ENCODE measurements at regions not wholly inside any gene's neighbourhood (a gene's known extent, or its start where the extent isn't known, plus 50 kb on each side); places are given as distances from the start of the nearest gene placed in this dataset.
"Not testable (repeated sequence)": the region's sequence is repeated elsewhere in the genome, so short reads cannot be mapped to it uniquely, and the experiment has no call there.

GRCh38 chr21:9888500-9888899 lies 632.9 kb upstream of the TPTE start:
- not testable (repeated sequence) for H3K27me3 ChIP-seq, H3K36me3 ChIP-seq, H3K4me1 ChIP-seq, DNase-seq, H3K27ac ChIP-seq, H3K4me3 ChIP-seq
- H3K9me3 ChIP-seq = peaks cover 0 to 14% (median 0%) of the 10 kb centered on the region in 4 donors

GRCh38 chr21:9903579-9903978 lies 617.8 kb upstream of the TPTE start:
- not testable (repeated sequence) for H3K4me1 ChIP-seq, H3K27me3 ChIP-seq, H3K36me3 ChIP-seq, H3K4me3 ChIP-seq, H3K9me3 ChIP-seq, H3K27ac ChIP-seq
- peak in 1 of 3 donors; percentile 20 for DNase-seq

- H3K27me3 ChIP-seq, H3K4me1 ChIP-seq, DNase-seq, H3K36me3 ChIP-seq, H3K27ac ChIP-seq, H3K4me3 ChIP-seq, H3K9me3 ChIP-seq: not testable (repeated sequence)
Measured at GRCh38 chr21:9914135-9914534, 607.2 kb upstream of the TPTE start.

- H3K4me3 ChIP-seq, H3K27ac ChIP-seq, DNase-seq: not testable (repeated sequence)
Measured at GRCh38 chr21:9919446-9919845, 601.9 kb upstream of the TPTE start.

GRCh38 chr21:9943639-9944038 lies 577.7 kb upstream of the TPTE start:
- H3K4me1 ChIP-seq, DNase-seq, H3K36me3 ChIP-seq, H3K27me3 ChIP-seq, H3K4me3 ChIP-seq, H3K27ac ChIP-seq: not testable (repeated sequence)
- peaks cover 0 to 28% (median 3%) of the 10 kb centered on the region in 4 donors for H3K9me3 ChIP-seq

More at GRCh38 chr21:9919446-9919845, 601.9 kb upstream of the TPTE start:
- H3K36me3 ChIP-seq, H3K9me3 ChIP-seq, H3K27me3 ChIP-seq, H3K4me1 ChIP-seq: not testable (repeated sequence)

- not testable (repeated sequence) for H3K4me1 ChIP-seq, DNase-seq, H3K27ac ChIP-seq, H3K27me3 ChIP-seq, H3K36me3 ChIP-seq, H3K4me3 ChIP-seq
- H3K9me3 ChIP-seq = peaks cover 0 to 31% (median 3%) of the 10 kb centered on the region in 4 donors
Measured at GRCh38 chr21:9946057-9946456, 575.3 kb upstream of the TPTE start.

GRCh38 chr21:9949510-9950289 lies 571.7 kb upstream of the TPTE start:
- not testable (repeated sequence) for H3K4me1 ChIP-seq, DNase-seq, H3K27me3 ChIP-seq, H3K27ac ChIP-seq, H3K4me3 ChIP-seq, H3K36me3 ChIP-seq
- peaks cover 0 to 21% (median 0%) of the 10 kb centered on the region in 4 donors for H3K9me3 ChIP-seq

- H3K4me1 ChIP-seq, H3K4me3 ChIP-seq, H3K27me3 ChIP-seq, H3K27ac ChIP-seq, H3K36me3 ChIP-seq, DNase-seq: not testable (repeated sequence)
- peaks cover 0 to 14% (median 0%) of the 10 kb centered on the region in 4 donors for H3K9me3 ChIP-seq
Measured at GRCh38 chr21:9950363-9950762, 571.0 kb upstream of the TPTE start.

GRCh38 chr21:9958791-9959190 lies 562.6 kb upstream of the TPTE start:
- DNase-seq, H3K36me3 ChIP-seq, H3K4me1 ChIP-seq, H3K27ac ChIP-seq, H3K4me3 ChIP-seq, H3K27me3 ChIP-seq: not testable (repeated sequence)
- peaks cover 0 to 20% (median 0%) of the 10 kb centered on the region in 4 donors for H3K9me3 ChIP-seq

- not testable (repeated sequence) for H3K4me1 ChIP-seq, DNase-seq, H3K27me3 ChIP-seq, H3K36me3 ChIP-seq, H3K27ac ChIP-seq, H3K4me3 ChIP-seq
- peaks cover 0 to 20% (median 0%) of the 10 kb centered on the region in 4 donors for H3K9me3 ChIP-seq
Measured at GRCh38 chr21:9959220-9959964, 562.0 kb upstream of the TPTE start.

- not testable (repeated sequence) for DNase-seq, H3K4me3 ChIP-seq, H3K4me1 ChIP-seq, H3K27me3 ChIP-seq, H3K36me3 ChIP-seq, H3K27ac ChIP-seq
- peaks cover 0 to 16% (median 0%) of the 10 kb centered on the region in 4 donors for H3K9me3 ChIP-seq
Measured at GRCh38 chr21:9969399-9969798, 552.0 kb upstream of the TPTE start.

- H3K4me1 ChIP-seq, H3K27ac ChIP-seq, H3K27me3 ChIP-seq, H3K4me3 ChIP-seq, H3K36me3 ChIP-seq, DNase-seq: not testable (repeated sequence)
- peaks cover 0 to 16% (median 0%) of the 10 kb centered on the region in 4 donors for H3K9me3 ChIP-seq
Measured at GRCh38 chr21:9972018-9972417, 549.4 kb upstream of the TPTE start.

- H3K9me3 ChIP-seq = peaks cover 0 to 12% (median 0%) of the 10 kb centered on the region in 4 donors
- DNase-seq, H3K4me3 ChIP-seq, H3K36me3 ChIP-seq, H3K27ac ChIP-seq, H3K4me1 ChIP-seq, H3K27me3 ChIP-seq: not testable (repeated sequence)
Measured at GRCh38 chr21:9978371-9978770, 543.0 kb upstream of the TPTE start.

- H3K27me3 ChIP-seq, DNase-seq, H3K4me3 ChIP-seq, H3K27ac ChIP-seq, H3K4me1 ChIP-seq, H3K36me3 ChIP-seq, H3K9me3 ChIP-seq: not testable (repeated sequence)
Measured at GRCh38 chr21:9997507-9997906, 523.9 kb upstream of the TPTE start.

- H3K4me1 ChIP-seq, H3K27ac ChIP-seq, DNase-seq, H3K27me3 ChIP-seq, H3K9me3 ChIP-seq, H3K36me3 ChIP-seq, H3K4me3 ChIP-seq: not testable (repeated sequence)
Measured at GRCh38 chr21:10002762-10003313, 518.5 kb upstream of the TPTE start.

Measured in Peyer's patch (tissue), 4 donors.